ENCODE measurements at regions not wholly inside any gene's neighbourhood (a gene's known extent, or its start where the extent isn't known, plus 50 kb on each side); places are given as distances from the start of the nearest gene placed in this dataset.
A peak's percentile ranks its signal among the peaks of the same experiment; 100 is the strongest.

DNA sequence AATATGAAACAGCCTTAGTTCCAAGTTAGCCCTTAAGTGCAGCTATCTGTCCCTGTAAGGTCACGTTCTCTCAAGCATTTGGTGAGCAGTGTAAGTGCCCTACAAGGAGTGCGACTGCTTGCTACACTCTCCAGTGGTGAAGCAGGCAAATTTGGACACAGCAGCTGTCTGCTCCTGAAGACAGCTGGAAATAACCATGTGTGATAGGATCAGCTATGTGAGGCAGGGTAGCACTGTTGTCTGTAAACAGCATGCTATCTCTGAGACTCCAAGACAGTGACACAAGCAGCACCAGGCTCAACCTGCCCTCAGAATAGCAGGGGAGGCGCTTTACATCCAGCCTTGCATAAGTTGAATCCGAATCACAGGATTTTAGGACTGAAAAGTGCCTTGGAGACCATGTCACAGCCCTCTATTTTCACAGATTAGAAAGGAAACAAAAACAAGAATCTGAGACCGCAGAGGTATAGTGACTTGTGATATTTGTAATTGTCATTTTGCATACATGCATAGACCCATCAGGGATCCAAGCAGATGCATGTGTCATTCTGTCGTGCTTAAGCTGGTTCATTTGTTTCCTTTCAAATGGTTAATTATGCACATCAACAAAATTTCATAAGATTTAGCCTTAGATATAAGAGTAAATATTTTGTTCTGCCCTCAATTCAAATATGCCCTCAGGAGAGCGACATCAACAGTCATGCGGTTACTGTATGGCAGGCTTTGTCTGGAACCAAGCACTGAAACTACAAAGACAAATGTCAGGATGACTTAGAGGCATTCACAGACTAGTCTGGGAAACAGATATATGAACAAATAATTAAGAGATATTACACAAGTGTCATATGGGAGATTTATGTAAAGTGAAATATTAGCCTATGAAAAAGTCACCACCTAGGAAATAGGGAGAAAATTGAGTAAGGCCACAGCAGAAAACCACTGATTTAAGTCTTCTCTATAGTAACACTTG, 134.9 kb upstream of the NRIP1 start:
- DNase-seq: no peak
- Histone ChIP-seq H3K36me3 (no peaks in the 10 kb centered on the region), H3K27me3 (no peaks in the 10 kb centered on the region), H3K4me3 (no peak overlapping the region), H3K9me3 (no peaks in the 10 kb centered on the region), H3K27ac (peak overlapping the region in 6 of 10 donors; percentile 9 to 45 (median 27)), H3K4me1 (peaks cover 0 to 33% (median 8%) of the 10 kb centered on the region in 9 donors)
- TF ChIP-seq, protein P1, sequence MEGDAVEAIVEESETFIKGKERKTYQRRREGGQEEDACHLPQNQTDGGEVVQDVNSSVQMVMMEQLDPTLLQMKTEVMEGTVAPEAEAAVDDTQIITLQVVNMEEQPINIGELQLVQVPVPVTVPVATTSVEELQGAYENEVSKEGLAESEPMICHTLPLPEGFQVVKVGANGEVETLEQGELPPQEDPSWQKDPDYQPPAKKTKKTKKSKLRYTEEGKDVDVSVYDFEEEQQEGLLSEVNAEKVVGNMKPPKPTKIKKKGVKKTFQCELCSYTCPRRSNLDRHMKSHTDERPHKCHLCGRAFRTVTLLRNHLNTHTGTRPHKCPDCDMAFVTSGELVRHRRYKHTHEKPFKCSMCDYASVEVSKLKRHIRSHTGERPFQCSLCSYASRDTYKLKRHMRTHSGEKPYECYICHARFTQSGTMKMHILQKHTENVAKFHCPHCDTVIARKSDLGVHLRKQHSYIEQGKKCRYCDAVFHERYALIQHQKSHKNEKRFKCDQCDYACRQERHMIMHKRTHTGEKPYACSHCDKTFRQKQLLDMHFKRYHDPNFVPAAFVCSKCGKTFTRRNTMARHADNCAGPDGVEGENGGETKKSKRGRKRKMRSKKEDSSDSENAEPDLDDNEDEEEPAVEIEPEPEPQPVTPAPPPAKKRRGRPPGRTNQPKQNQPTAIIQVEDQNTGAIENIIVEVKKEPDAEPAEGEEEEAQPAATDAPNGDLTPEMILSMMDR (IDR thresholded peaks at IDR 0.05): no peak
- intact Hi-C loops (cut with DNase I): no loop called here
- ATAC-seq: peak; percentile 58 to 96 (median 78)
- 50 to 61% methylated on average over 8 of the region's 8 CpGs for WGBS, 2 donors

DNA sequence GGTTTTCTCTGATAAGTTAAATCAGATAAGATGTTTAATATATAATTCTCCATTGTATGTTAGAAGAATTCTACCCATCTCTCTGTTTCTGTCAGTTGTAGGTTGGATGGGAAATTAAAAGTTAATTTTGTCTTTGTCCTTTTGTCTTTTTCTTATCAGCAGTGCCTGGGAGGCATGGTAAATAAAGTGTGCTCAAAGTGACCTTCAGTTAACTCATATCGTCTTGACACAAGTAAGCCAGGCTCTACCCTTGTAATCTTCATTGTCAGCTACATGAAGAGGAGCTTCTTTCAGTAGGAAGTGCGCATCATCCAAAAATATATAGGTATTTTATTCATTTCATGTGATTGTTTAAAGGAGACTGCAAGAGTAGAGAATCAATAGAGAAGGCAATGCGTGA, 138.9 kb upstream of the NRIP1 start:
- no peak overlapping the region for H3K4me3 ChIP-seq
- TF ChIP-seq, protein P1 (IDR thresholded peaks at IDR 0.05): no peak
- H3K27me3 ChIP-seq: no peaks in the 10 kb centered on the region
- intact Hi-C loops (cut with DNase I): no loop called here
- 58% methylated on average over 3 of the region's 3 CpGs for WGBS, 2 donors
- H3K27ac ChIP-seq: peak overlapping the region in 7 of 10 donors; percentile 29 to 68 (median 58)
- no peak for ATAC-seq
- peaks cover 0 to 40% (median 15%) of the 10 kb centered on the region in 9 donors for H3K4me1 ChIP-seq
- H3K36me3 ChIP-seq: no peaks in the 10 kb centered on the region
- no peaks in the 10 kb centered on the region for H3K9me3 ChIP-seq
- no peak for DNase-seq

DNA sequence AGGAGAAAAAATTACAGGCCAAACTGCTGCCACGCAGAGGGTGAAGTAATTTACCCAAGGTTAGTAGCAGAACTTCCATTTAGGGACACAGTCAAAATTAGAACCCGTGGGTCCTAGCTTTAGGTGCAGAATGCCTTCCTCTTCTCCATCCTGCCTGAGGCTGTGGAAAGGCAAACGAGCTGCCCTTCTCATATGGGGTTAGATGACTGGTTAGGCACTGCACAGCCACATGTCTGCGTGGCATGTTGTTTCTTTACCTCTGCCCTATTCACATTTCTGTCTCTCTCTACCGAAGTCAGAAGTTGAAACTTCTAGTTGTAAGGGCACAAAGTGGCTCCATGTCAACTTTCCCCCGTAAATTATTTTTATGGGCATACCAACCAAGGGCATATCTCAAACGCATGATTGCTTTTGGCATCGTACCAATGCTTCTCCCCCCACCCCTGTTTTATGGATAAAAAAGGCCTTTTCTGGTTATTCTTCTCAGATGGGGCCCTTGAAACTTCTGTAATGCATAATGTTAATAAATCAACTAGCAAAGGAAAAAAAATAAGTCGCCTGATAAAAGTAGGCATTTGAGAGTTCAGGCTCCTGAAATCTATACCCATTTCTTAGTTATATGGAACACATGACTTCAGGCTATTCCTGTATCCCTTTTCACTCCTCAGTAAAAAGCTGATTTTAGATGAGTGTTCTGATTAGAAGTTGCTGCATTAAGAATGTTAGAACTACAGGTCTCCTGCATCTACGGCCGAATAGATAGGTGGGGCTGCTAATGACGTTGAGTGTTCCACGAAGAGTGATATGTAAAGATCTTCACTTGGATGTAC, 139.6 kb upstream of the NRIP1 start:
- H3K9me3 ChIP-seq: no peaks in the 10 kb centered on the region
- 52 to 61% methylated on average over 13 of the region's 13 CpGs for WGBS, 2 donors
- intact Hi-C loops (cut with DNase I): no loop called here
- peaks cover 0 to 36% (median 15%) of the 10 kb centered on the region in 9 donors for H3K4me1 ChIP-seq
- H3K27me3 ChIP-seq: no peaks in the 10 kb centered on the region
- TF ChIP-seq, protein P1 (IDR thresholded peaks at IDR 0.05): no peak
- H3K4me3 ChIP-seq: no peak overlapping the region
- peak overlapping the region in 7 of 10 donors; percentile 29 to 68 (median 58) for H3K27ac ChIP-seq
- no peak for DNase-seq
- H3K36me3 ChIP-seq: no peaks in the 10 kb centered on the region
- ATAC-seq: peak in 4 of 8 donors; percentile 33 to 67 (median 37)

DNA sequence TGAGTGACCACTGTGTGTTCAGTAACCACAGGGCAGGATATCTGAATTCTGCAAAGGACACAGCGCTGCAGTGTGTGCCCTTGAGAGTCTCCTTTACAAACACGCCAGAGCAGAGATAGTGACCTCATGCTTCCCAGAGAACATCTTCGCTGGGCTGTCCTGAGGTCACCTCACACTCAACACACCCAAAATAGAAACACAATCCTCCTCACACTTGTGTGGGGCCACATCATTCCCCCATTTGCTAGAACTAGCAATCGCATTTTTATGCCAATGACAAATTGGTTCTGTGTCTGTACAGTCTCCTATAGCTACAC, 140.1 kb upstream of the NRIP1 start:
- H3K36me3 ChIP-seq: no peaks in the 10 kb centered on the region
- no peak overlapping the region for H3K4me3 ChIP-seq
- H3K4me1 ChIP-seq: peaks cover 0 to 30% (median 16%) of the 10 kb centered on the region in 9 donors
- H3K9me3 ChIP-seq: no peaks in the 10 kb centered on the region
- no peaks in the 10 kb centered on the region for H3K27me3 ChIP-seq
- DNase-seq (peak in 1 of 2 donors; percentile 20), ATAC-seq (peak; percentile 66 to 97 (median 93))
- TF ChIP-seq, protein P1 (IDR thresholded peaks at IDR 0.05): no peak
- WGBS, 2 donors: 54 to 60% methylated on average over 4 of the region's 4 CpGs
- peak overlapping the region in 6 of 10 donors; percentile 39 to 68 (median 60) for H3K27ac ChIP-seq
- intact Hi-C loops (cut with DNase I): loop anchor here in 1 of 10 donors (5.0 kb wide), 1 partner anchor 83 kb away; no protein-coding TSS in a partner anchor
